NCI-H1048 (cell line): ENCODE measurements at regions not wholly inside any gene's neighbourhood (a gene's known extent, or its start where the extent isn't known, plus 50 kb on each side); places are given as distances from the start of the nearest gene placed in this dataset.

Experiments
- DNase-seq: peaks from one replicate; lab custom pipeline; 2025; lab: John Stamatoyannopoulos, UW

GRCh38 chr17:79539944-79540705 is 70.7 kb downstream of the RBFOX3 start:
- no peak for DNase-seq

DNA sequence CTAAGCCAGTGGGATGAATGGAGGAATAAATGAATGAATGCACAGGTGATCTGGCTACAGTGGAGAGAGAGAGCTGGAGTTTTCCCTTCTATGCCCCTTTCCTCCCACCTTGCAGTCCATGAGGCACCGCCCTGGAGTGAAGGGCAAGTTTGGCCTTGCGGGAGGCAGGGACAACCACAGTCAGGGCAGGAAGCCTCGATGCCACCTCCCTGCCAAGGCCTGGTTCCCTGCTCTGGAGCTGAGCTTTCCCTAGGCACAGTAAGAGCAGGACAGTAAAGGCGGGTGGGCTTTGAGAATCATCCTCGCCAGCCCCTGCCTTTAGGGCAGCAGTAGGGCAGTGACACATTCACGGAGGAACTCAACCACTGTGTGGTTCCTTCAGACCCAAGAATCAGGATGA is 72.6 kb downstream of the RBFOX3 start:
- no peak for DNase-seq

DNA sequence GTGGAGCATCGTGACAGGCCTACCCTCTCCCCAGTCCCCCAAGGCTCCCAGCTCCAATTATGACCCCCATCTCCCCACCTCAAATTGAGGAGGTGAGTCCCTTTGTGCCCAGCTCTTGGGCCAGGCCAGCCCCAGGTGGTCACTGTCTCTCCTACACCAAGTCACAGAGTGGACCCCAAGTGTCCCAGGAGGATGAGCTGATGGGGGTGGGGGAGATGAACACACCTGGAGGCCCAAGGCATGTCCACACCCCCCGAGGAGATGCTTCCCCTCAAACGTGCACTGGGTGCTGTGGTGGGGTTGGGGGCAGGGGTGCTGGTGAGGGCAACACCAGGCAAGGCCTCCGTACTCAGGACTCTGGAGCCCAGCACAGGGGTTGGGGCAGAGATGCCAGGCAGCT is 73.2 kb downstream of the RBFOX3 start:
- no peak for DNase-seq

DNA sequence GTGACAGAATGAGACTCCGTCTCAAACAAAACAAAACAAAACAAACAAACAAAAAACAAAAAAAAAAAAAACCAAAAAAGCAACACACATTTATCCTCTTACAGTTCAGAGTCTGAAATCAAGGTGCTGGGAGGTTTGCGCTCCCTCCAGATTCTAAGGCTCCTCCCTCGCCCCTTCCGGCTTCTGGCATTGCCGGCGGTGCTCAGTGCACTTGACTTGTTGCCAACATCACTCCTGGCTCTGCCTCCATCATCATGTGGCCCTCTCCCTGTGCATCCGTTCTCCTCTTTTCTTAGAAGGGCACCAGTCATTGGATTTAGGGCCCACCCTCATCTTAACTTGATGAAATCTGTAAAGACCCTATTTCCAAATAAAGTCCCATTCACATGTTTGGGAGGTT is 73.8 kb downstream of the RBFOX3 start:
- no peak for DNase-seq

DNA sequence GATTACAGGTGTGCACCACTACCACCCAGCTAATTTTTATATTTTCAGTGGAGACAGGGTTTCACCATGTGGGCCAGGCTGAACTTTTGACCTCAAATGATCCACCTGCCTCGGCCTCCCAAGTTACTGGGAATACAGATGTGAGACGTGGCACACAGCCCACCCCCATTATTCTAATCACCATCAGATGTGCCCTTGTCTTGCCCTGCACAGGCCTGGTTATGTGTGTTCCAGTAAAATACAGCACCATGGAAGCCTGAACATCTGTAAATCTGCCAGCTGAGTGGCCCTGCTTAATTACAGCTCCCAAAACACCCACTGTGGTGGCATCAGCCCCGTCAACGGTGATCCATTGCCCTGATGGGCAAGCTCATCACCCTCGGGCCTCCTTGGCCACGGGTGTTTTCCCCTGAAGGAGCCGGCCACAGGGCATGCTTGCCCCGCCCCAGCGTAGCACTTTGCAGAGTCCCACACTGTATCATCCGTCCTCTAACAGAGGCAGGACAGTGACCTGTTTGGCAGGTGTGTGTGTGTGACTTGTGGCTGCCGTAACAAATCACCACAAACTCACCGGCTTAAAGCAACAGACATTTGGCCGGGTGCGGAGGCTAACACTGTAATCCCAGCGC is 74.5 kb downstream of the RBFOX3 start:
- DNase-seq: no peak

- no peak for DNase-seq
Measured at GRCh38 chr17:79535728-79536025, 75.2 kb downstream of the RBFOX3 start.

- no peak for DNase-seq
Measured at GRCh38 chr17:79534851-79535727, 75.8 kb downstream of the RBFOX3 start.

- no peak for DNase-seq
Measured at GRCh38 chr17:79534111-79534510, 76.7 kb downstream of the RBFOX3 start.

- DNase-seq: no peak
Measured at GRCh38 chr17:79533116-79533515, 77.7 kb downstream of the RBFOX3 start.

GRCh38 chr17:79532107-79532790 is 78.6 kb downstream of the RBFOX3 start:
- DNase-seq: no peak

- DNase-seq: no peak
Measured at GRCh38 chr17:79531191-79532095, 79.4 kb downstream of the RBFOX3 start.

DNA sequence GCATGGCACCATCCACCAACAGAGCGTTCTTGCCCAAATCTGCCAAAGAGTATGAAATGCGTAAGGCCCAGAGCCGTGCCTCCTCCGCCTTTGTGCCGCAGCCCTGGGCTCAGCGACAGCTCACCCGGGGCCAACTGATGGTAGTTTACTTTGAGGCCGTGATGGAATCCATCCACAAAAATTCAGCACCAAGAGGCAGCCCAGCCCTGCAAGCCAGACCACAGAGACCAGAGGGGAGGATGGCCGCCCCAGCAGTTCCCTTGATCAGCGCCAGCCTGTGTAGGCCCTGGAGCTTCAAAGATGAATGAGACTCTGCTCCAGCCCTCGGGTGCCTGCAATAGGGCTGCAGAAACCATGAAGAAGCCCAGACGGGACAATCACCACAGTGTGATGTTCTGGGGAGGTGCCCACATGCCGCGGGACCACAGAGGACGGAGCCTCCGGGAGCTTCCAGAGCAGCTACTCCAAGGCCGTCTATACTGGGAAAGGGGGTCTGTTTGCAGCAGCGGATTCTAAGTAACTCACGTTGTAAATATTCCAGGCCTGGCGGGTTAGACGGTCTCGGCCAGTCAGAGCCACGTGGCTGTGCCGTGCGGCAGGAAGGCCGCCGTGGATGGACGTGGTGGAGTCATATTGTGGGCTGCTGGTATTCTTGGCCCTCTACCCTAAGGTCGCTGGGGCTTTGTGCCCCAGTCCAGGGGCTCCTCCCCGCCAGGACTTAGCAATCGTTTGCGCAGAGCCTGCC is 80.3 kb downstream of the RBFOX3 start:
- DNase-seq: no peak

- no peak for DNase-seq
Measured at GRCh38 chr17:79529661-79530081, 81.2 kb downstream of the RBFOX3 start.

- no peak for DNase-seq
Measured at GRCh38 chr17:79528592-79529125, 82.2 kb downstream of the RBFOX3 start.

DNA sequence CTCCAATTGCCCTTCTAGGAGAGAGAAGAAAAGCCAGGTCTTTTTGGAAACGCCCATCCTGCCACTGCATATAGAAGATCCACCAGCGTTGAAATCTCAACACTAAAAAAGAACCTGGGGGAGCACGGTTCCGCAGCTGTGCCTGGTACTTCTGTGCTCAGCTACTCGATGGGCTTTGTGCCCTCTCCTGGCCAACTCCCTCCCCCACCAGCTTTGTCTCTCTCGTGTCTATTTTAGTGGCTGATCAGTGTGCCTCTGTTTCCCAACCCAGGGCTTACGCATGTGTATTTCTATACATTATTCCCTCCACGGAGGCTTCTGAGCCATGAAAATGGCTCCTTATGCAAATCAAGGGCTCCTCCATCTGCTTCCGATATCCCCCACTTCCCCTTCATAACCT is 83.5 kb downstream of the RBFOX3 start:
- DNase-seq: no peak

GRCh38 chr17:79525793-79526677 is 84.8 kb downstream of the RBFOX3 start:
- no peak for DNase-seq

- no peak for DNase-seq
Measured at GRCh38 chr17:79524213-79525187, 86.4 kb downstream of the RBFOX3 start.

GRCh38 chr17:79522414-79522813 is 88.4 kb downstream of the RBFOX3 start:
- no peak for DNase-seq
